AG10803 (cell line): ENCODE measurements at regions not wholly inside any gene's neighbourhood (a gene's known extent, or its start where the extent isn't known, plus 50 kb on each side); places are given as distances from the start of the nearest gene placed in this dataset.

Experiments
- DNase-seq: peaks from one replicate; pipeline ENCODE4 v3.0.0; 2010; ENCODE audit warnings: low read depth
- H3K4me3 ChIP-seq: 2 replicates; pipeline ENCODE4 v1.5.1; 2011; ENCODE audit warnings: mild to moderate bottlenecking, low read length, control low read depth
- CTCF ChIP-seq: conservative IDR thresholded peaks from 2 replicates; pipeline ENCODE4 v1.5.1; 2011; ENCODE audit warnings: mild to moderate bottlenecking, low read length, control low read depth, inconsistent platforms

- TF ChIP-seq CTCF: no peak
- DNase-seq: no peak
- no peak overlapping the region for H3K4me3 ChIP-seq
Measured at GRCh38 chr6:4653141-4653540, 123.1 kb upstream of the CDYL start.

DNA sequence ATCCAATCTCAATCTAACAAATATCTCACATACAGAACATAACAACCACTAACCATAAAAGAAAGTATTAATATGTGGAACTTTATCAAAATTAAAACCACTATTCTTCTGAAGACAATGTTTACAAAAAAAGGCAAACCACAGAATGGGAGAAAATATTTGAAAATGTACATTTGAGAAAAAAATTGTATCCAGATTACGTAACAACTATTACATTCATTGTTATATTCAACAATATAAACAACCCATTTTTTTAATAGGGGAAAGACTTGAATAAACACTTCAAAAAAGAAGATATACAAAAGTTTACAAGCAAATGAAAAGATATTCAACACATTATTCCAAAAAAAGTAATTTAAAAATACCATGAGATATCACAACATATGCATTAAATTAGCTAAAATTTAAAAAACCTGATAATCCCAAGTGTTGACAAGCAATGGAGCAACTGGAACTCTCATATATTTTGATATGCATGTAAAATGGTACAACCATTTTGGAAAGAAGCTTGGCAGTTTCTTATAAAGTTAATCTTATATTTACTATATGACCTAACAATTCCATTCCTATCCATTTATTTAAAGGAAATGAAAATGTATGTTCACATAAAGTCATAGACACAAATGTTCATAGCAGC is 124.3 kb upstream of the CDYL start:
- no peak for DNase-seq
- TF ChIP-seq CTCF: no peak
- H3K4me3 ChIP-seq: no peak overlapping the region

GRCh38 chr6:4649728-4650127 is 126.5 kb upstream of the CDYL start:
- H3K4me3 ChIP-seq: no peak overlapping the region
- no peak for DNase-seq
- no peak for TF ChIP-seq CTCF

GRCh38 chr6:4647414-4648365 is 128.5 kb upstream of the CDYL start:
- peak; percentile 74 for DNase-seq

GRCh38 chr6:4645713-4646360 is 130.4 kb upstream of the CDYL start:
- DNase-seq: no peak
- TF ChIP-seq CTCF: no peak
- H3K4me3 ChIP-seq: no peak overlapping the region

More at GRCh38 chr6:4647414-4648365, 128.5 kb upstream of the CDYL start:
- peak overlapping the region; percentile 58 for H3K4me3 ChIP-seq
- TF ChIP-seq CTCF: no peak

DNA sequence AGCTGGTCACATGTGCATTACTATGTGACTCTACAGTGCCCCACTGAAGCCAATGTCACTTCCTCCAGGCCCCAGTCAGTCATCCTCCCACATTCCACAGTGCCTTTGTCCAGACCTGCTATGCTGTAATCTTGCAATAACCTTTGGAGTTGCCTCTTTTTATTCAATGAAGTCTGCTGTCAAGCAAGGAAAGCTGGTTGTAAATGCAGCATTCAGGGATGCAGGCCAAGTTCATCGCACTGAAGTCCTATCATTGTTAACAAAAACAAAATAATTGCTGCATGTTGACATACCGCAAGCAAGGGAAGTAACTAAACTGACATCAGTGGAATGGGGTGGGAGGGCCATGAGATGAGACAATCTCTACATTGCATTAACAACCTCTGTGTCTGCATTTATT is 131.2 kb upstream of the CDYL start:
- H3K4me3 ChIP-seq: no peak overlapping the region
- no peak for TF ChIP-seq CTCF
- DNase-seq: no peak
